B cell (primary cell): ENCODE measurements at regions not wholly inside any gene's neighbourhood (a gene's known extent, or its start where the extent isn't known, plus 50 kb on each side); places are given as distances from the start of the nearest gene placed in this dataset.

Experiments used
- ATAC-seq: fragments of 200-7000 bp; cut with Tn5 transposase; one replicate; pipeline ENCODE4 v1.10.0; 2021; ENCODE audit warnings: low read depth, mild to moderate bottlenecking, moderate number of reproducible peaks, moderate library complexity
- CTCF ChIA-PET: fragments of 350-600 bp; sonication (Branson Sonifier 250); formaldehyde crosslinking; loops from one replicate; lab custom pipeline; 2021; ENCODE audit warnings: antibody characterized with exemption, inconsistent platforms; lab: Charles Lee
- POLR2A ChIA-PET: fragments of 350-600 bp; sonication (Branson Sonifier 250); formaldehyde crosslinking; loops from one replicate; lab custom pipeline; 2021; ENCODE audit warnings: antibody characterized with exemption; lab: Charles Lee
- DNase-seq: peaks from one replicate; pipeline ENCODE4 v3.0.0; 2013
- H2AFZ ChIP-seq: 2 replicates; pipeline ENCODE4 v1.6.1; 2012; ENCODE audit warnings: mild to moderate bottlenecking, low read depth, low read length; ENCODE audit not compliant: insufficient read depth, poor library complexity, severe bottlenecking
- H3K27ac ChIP-seq, 2 donors: 1 replicate in 1 of 2; 2 replicates in 1 of 2; pipeline ENCODE4 v1.5.1; 2012 to 2013; ENCODE audit warnings: low read length in 2 of 2, mild to moderate bottlenecking in 2 of 2, moderate library complexity in 1 of 2
- H3K27me3 ChIP-seq, 4 experiments: fragments of 200-600 bp in 1 of 4; sonication (generic) in 1 of 4; replicated peaks in 1 of 4; 1 replicate in 2 of 4; 2 replicates in 2 of 4; pipeline versions ENCODE4 v1.6.1 to v1.7.0; 2013 to 2016; ENCODE audit warnings: low read length in 3 of 4, mild to moderate bottlenecking in 2 of 4, mixed read lengths in 1 of 4, moderate library complexity in 1 of 4; ENCODE audit not compliant: insufficient read depth in 4 of 4, control insufficient read depth in 3 of 4; ENCODE audit errors: control extremely low read depth in 1 of 4
- H3K36me3 ChIP-seq, 2 experiments: replicated peaks in 1 of 2; 1 replicate in 1 of 2; 2 replicates in 1 of 2; pipeline versions ENCODE4 v1.6.1 to v1.7.1; 2013; ENCODE audit warnings: low read length in 1 of 2; ENCODE audit not compliant: insufficient read depth in 2 of 2, control insufficient read depth in 1 of 2; ENCODE audit errors: control extremely low read depth in 1 of 2, extremely low read depth in 1 of 2
- H3K4me1 ChIP-seq, 2 donors: fragments of 200-600 bp in 1 of 2; sonication (generic) in 1 of 2; 1 replicate in 1 of 2; 2 replicates in 1 of 2; pipeline versions ENCODE4 v1.5.1 to v1.6.1; 2013 to 2017; ENCODE audit warnings: low read length in 2 of 2; ENCODE audit not compliant: control insufficient read depth in 2 of 2, insufficient read depth in 2 of 2
- H3K4me2 ChIP-seq: replicated peaks from 2 replicates; pipeline ENCODE3; 2012; ENCODE audit warnings: mild to moderate bottlenecking, low read depth, low read length; ENCODE audit not compliant: poor library complexity, severe bottlenecking
- H3K4me3 ChIP-seq, 5 experiments: fragments of 200-600 bp in 1 of 5; sonication (generic) in 1 of 5; 1 replicate in 3 of 5; 2 replicates in 2 of 5; pipeline versions ENCODE4 v1.5.1 to v1.7.0; 2011 to 2016; ENCODE audit warnings: low read length in 4 of 5, mild to moderate bottlenecking in 4 of 5, low read depth in 2 of 5, control low read depth in 1 of 5, moderate library complexity in 1 of 5; ENCODE audit not compliant: insufficient read depth in 1 of 5; ENCODE audit errors: control extremely low read depth in 1 of 5, extremely low read depth in 1 of 5
- H3K79me2 ChIP-seq: fragments of 200-600 bp; sonication (generic); one replicate; pipeline ENCODE4 v1.6.0; 2016; ENCODE audit warnings: low read length; ENCODE audit not compliant: control insufficient read depth, insufficient read depth
- H3K9ac ChIP-seq: fragments of 200-600 bp; sonication (generic); 2 replicates; pipeline ENCODE4 v1.6.1; 2017; ENCODE audit warnings: mild to moderate bottlenecking, low read length, moderate library complexity
- H3K9me3 ChIP-seq, 3 donors: one replicate each; pipeline versions ENCODE4 v1.6.1 to v1.7.1; 2013; ENCODE audit warnings: low read length in 2 of 3; ENCODE audit not compliant: control insufficient read depth in 2 of 3, insufficient read depth in 1 of 3; ENCODE audit errors: control extremely low read depth in 1 of 3
- H4K20me1 ChIP-seq: 2 replicates; pipeline ENCODE4 v1.6.0; 2012; ENCODE audit warnings: mild to moderate bottlenecking, low read length; ENCODE audit not compliant: insufficient read depth, control insufficient read depth, poor library complexity, severe bottlenecking
- H3K27ac Mint-ChIP-seq: one replicate; pipeline ENCODE4 v1.8.0; 2021; ENCODE audit warnings: mixed read lengths
- H3K27me3 Mint-ChIP-seq: one replicate; pipeline ENCODE4 v1.8.0; 2021; ENCODE audit warnings: mixed read lengths
- H3K4me1 Mint-ChIP-seq: one replicate; pipeline ENCODE4 v1.8.0; 2021; ENCODE audit warnings: mixed read lengths
- H3K4me3 Mint-ChIP-seq: one replicate; pipeline ENCODE4 v1.8.0; 2021; ENCODE audit warnings: mixed read lengths
- H3K9me3 Mint-ChIP-seq: one replicate; pipeline ENCODE4 v1.8.0; 2022; ENCODE audit warnings: mixed read lengths; ENCODE audit not compliant: insufficient read depth
- CTCF ChIP-seq: fragments of 200-600 bp; IDR thresholded peaks from one replicate; pipeline ENCODE4 v1.8.0; 2022; ENCODE audit warnings: antibody characterized with exemption, mild to moderate bottlenecking
- EZH2 ChIP-seq: IDR thresholded peaks from 2 replicates; pipeline ENCODE4 v1.6.1; 2012; ENCODE audit warnings: borderline replicate concordance, low read depth, mild to moderate bottlenecking, moderate library complexity, low read length; ENCODE audit not compliant: insufficient read depth, poor library complexity, severe bottlenecking
- WGBS: methylation state at CpG from one replicate; pipeline ENCODE4 v1.1.5; 2013; ENCODE audit warnings: missing lambda C conversion rate; ENCODE audit not compliant: insufficient coverage; 5-methylcytosine and 5-hydroxymethylcytosine counted together
- intact Hi-C: fragments of 100-400 bp; cut with micrococcal nuclease; formaldehyde crosslinking; loops from one replicate; pipeline ENCODE4 v1.10.0; 2022

- Histone ChIP-seq H2AFZ (no peak overlapping the region), H3K79me2 (no peaks in the 10 kb centered on the region), H3K4me2 (no peak overlapping the region), H3K27ac (no peak overlapping the region), H4K20me1 (no peaks in the 10 kb centered on the region), H3K9me3 (no peaks in the 10 kb centered on the region), H3K4me1 (no peaks in the 10 kb centered on the region), H3K9ac (no peak overlapping the region), H3K27me3 (peaks cover 0 to 22% (median 1%) of the 10 kb centered on the region in 4 experiments), H3K4me3 (no peak overlapping the region), H3K36me3 (no peaks in the 10 kb centered on the region)
- 87% methylated on average over 12 of the region's 12 CpGs for WGBS
- POLR2A ChIA-PET, result no interaction called here
- H3K4me3 Mint-ChIP-seq, result no peak overlapping the region
- intact Hi-C loops, result no loop called here
- no peak for TF ChIP-seq CTCF
- TF ChIP-seq EZH2, result no peak
- peaks cover 23% of the 10 kb centered on the region for H3K27me3 Mint-ChIP-seq
- DNase-seq (no peak), ATAC-seq (no peak)
- no peaks in the 10 kb centered on the region for H3K9me3 Mint-ChIP-seq
- CTCF ChIA-PET, result no interaction called here
- H3K27ac Mint-ChIP-seq, result no peak overlapping the region
- H3K4me1 Mint-ChIP-seq, result no peaks in the 10 kb centered on the region
Observed at GRCh38 chr16:85164838-85165516, 52.7 kb upstream of the CIBAR2 start.

- H3K4me1 ChIP-seq, result no peaks in the 10 kb centered on the region
- ATAC-seq, result no peak
- CTCF ChIA-PET, result no interaction called here
- H3K36me3 ChIP-seq, result no peaks in the 10 kb centered on the region
- H3K27me3 ChIP-seq, result peaks cover 0 to 29% (median 4%) of the 10 kb centered on the region in 4 experiments
- no peak overlapping the region for H2AFZ ChIP-seq
- DNase-seq, result no peak
- TF ChIP-seq CTCF (no peak), EZH2 (no peak)
- Mint-ChIP-seq H3K27ac (no peak overlapping the region), H3K9me3 (no peaks in the 10 kb centered on the region), H3K27me3 (peaks cover 23% of the 10 kb centered on the region), H3K4me3 (no peak overlapping the region), H3K4me1 (no peaks in the 10 kb centered on the region)
- H3K4me3 ChIP-seq, result no peak overlapping the region
- intact Hi-C loops, result no loop called here
- no peaks in the 10 kb centered on the region for H3K79me2 ChIP-seq
- no peaks in the 10 kb centered on the region for H3K9me3 ChIP-seq
- no peak overlapping the region for H3K9ac ChIP-seq
- 84% methylated on average over 2 of the region's 7 CpGs for WGBS
- no peak overlapping the region for H3K4me2 ChIP-seq
- POLR2A ChIA-PET, result no interaction called here
- H3K27ac ChIP-seq, result no peak overlapping the region
- H4K20me1 ChIP-seq, result no peaks in the 10 kb centered on the region
Observed at GRCh38 chr16:85165781-85166180, 53.5 kb upstream of the CIBAR2 start.
